Islet of Langerhans (tissue), 1 donor: ENCODE measurements at regions not wholly inside any gene's neighbourhood (a gene's known extent, or its start where the extent isn't known, plus 50 kb on each side); places are given as distances from the start of the nearest gene placed in this dataset.
"Not testable (repeated sequence)": the region's sequence is repeated elsewhere in the genome, so short reads cannot be mapped to it uniquely, and the experiment has no call there.

Experiments used
- FAIRE-seq: peaks from one replicate; lab custom pipeline; 2011; peaks lifted over from hg19 to GRCh38; lab: Jason Lieb, UNC

GRCh38 chr1:177413982-177414596 lies 243.3 kb downstream of the BRINP2 start:
- no peak for FAIRE-seq

- FAIRE-seq = no peak
These were observed 240.6 kb downstream of the BRINP2 start for GRCh38 chr1:177411381-177411780.

- no peak for FAIRE-seq
These were observed 239.5 kb downstream of the BRINP2 start for GRCh38 chr1:177410179-177410766.

- not testable (repeated sequence) for FAIRE-seq
These were observed 235.6 kb downstream of the BRINP2 start for GRCh38 chr1:177406323-177406722.

- FAIRE-seq = no peak
These were observed 221.6 kb downstream of the BRINP2 start for GRCh38 chr1:177392336-177392735.

GRCh38 chr1:177385760-177386698 lies 215.3 kb downstream of the BRINP2 start:
- no peak for FAIRE-seq

- FAIRE-seq = no peak
These were observed 213.7 kb downstream of the BRINP2 start for GRCh38 chr1:177384461-177384860.

- no peak for FAIRE-seq
These were observed 213.0 kb downstream of the BRINP2 start for GRCh38 chr1:177383715-177384114.

GRCh38 chr1:177377866-177378265 lies 207.1 kb downstream of the BRINP2 start:
- FAIRE-seq = no peak

- no peak for FAIRE-seq
These were observed 197.5 kb downstream of the BRINP2 start for GRCh38 chr1:177368255-177368654.

GRCh38 chr1:177366091-177366490 lies 195.3 kb downstream of the BRINP2 start:
- no peak for FAIRE-seq

GRCh38 chr1:177360791-177361190 lies 190.0 kb downstream of the BRINP2 start:
- FAIRE-seq = no peak

- no peak for FAIRE-seq
These were observed 186.1 kb downstream of the BRINP2 start for GRCh38 chr1:177356674-177357435.

- FAIRE-seq = no peak
These were observed 184.8 kb downstream of the BRINP2 start for GRCh38 chr1:177355575-177355974.

- FAIRE-seq = no peak
These were observed 183.5 kb downstream of the BRINP2 start for GRCh38 chr1:177354247-177354646.

GRCh38 chr1:177351361-177352108 lies 180.8 kb downstream of the BRINP2 start:
- no peak for FAIRE-seq

- FAIRE-seq = no peak
These were observed 176.1 kb downstream of the BRINP2 start for GRCh38 chr1:177346790-177347359.

GRCh38 chr1:177343445-177343844 lies 172.7 kb downstream of the BRINP2 start:
- no peak for FAIRE-seq

GRCh38 chr1:177341773-177342172 lies 171.0 kb downstream of the BRINP2 start:
- FAIRE-seq = no peak

- FAIRE-seq = no peak
These were observed 169.9 kb downstream of the BRINP2 start for GRCh38 chr1:177340601-177341067.

- FAIRE-seq = no peak
These were observed 167.6 kb downstream of the BRINP2 start for GRCh38 chr1:177338376-177338775.
